ENCODE measurements at regions not wholly inside any gene's neighbourhood (a gene's known extent, or its start where the extent isn't known, plus 50 kb on each side); places are given as distances from the start of the nearest gene placed in this dataset.

GRCh38 chr20:43241057-43241702, 51.5 kb upstream of the PTPRT start:
- H4K20me1 ChIP-seq (ENCODE audit: insufficient read depth, low read length) = 0 out of 2 replicates have a peak, but pooled peaks cover 3% of the 10 kb centered on the region
- H3K36me3 ChIP-seq (ENCODE audit: insufficient read depth, low read length) = no peaks in the 10 kb centered on the region
- TF ChIP-seq CTCF (IDR thresholded peaks at IDR 0.05; ENCODE audit: borderline replicate concordance, extremely low read depth, low read length, poor library complexity, severe bottlenecking) = no peak
- no peak for TF ChIP-seq EZH2 (IDR thresholded peaks at IDR 0.05; ENCODE audit: borderline replicate concordance, low read depth, low read length, severe bottlenecking)
- no peak overlapping the region for H3K9ac ChIP-seq (ENCODE audit: low read depth, low read length)
- ATAC-seq (ENCODE audit: insufficient read depth, low read depth) (no peak), DNase-seq (no peak)
- H3K79me2 ChIP-seq (ENCODE audit: insufficient read depth, low read length) = no peaks in the 10 kb centered on the region
- no peaks in the 10 kb centered on the region for H3K9me3 ChIP-seq (ENCODE audit: insufficient read depth, low read length, severe bottlenecking)
- no peaks in the 10 kb centered on the region for H3K4me1 ChIP-seq (ENCODE audit: insufficient read depth, low read length)
- no peak overlapping the region for H2AFZ ChIP-seq (ENCODE audit: low read depth, low read length)
- H3K27me3 ChIP-seq (ENCODE audit: insufficient read depth, low read length, poor library complexity) = peaks cover 34% of the 10 kb centered on the region
- no peak overlapping the region for H3K27ac ChIP-seq (ENCODE audit: low read length)
- H3K4me2 ChIP-seq (ENCODE audit: insufficient read depth, low read length) = no peak overlapping the region
- H3K4me3 ChIP-seq (ENCODE audit: low read depth in 1 of 2, low read length in 2 of 2) = no peak overlapping the region
